ENCODE measurements at regions not wholly inside any gene's neighbourhood (a gene's known extent, or its start where the extent isn't known, plus 50 kb on each side); places are given as distances from the start of the nearest gene placed in this dataset.

GRCh38 chr18:14924226-14924625, 176.3 kb downstream of the ANKRD30B start:
- TF ChIP-seq CTCF (IDR thresholded peaks at IDR 0.05) (no peak), POLR2A (IDR thresholded peaks at IDR 0.05) (no peak)
